GM23248 (cell line): ENCODE measurements at regions not wholly inside any gene's neighbourhood (a gene's known extent, or its start where the extent isn't known, plus 50 kb on each side); places are given as distances from the start of the nearest gene placed in this dataset.

ENCODE experiments used
- EZH2 ChIP-seq: fragments of 200-600 bp; sonication (generic); IDR thresholded peaks from 2 replicates; pipeline ENCODE4 v1.6.1; 2018; ENCODE audit warnings: antibody characterized with exemption, mild to moderate bottlenecking; ENCODE audit not compliant: insufficient read depth, poor library complexity, severe bottlenecking
- EZH2phosphoT487 ChIP-seq: fragments of 200-600 bp; sonication (generic); IDR thresholded peaks from 2 replicates; pipeline ENCODE4 v1.6.1; 2018; ENCODE audit warnings: antibody characterized with exemption, moderate library complexity, mild to moderate bottlenecking, low read depth; ENCODE audit not compliant: insufficient read depth

DNA sequence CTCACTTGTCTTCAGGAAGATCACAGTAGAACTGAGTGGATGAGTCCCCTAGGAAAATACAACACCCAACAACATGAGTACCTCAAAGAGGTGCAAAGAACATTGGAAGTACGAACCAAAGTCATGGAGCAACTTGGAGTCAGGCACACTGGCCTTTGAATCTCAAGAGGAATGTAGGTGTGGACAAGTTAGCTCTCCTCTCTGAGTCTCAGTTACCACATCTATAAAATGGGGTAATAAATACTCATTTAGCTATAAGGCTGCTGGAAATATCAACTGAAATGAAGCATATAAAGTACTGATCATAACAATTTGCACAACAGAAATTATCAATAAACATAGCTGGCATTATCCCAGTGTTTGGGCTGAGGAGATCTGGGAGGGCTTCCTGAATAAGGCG is 96.7 kb upstream of the JUN start:
- no peak for TF ChIP-seq EZH2phosphoT487
- no peak for TF ChIP-seq EZH2
